ENCODE measurements at regions not wholly inside any gene's neighbourhood (a gene's known extent, or its start where the extent isn't known, plus 50 kb on each side); places are given as distances from the start of the nearest gene placed in this dataset.

- DNase-seq (ENCODE audit: low read depth in 4 of 4, low spot score in 1 of 4): no peak
Observed at GRCh38 chr20:50272724-50273446, 82.3 kb downstream of the CEBPB start.

GRCh38 chr20:50273601-50274491, 83.2 kb downstream of the CEBPB start:
- no peak for DNase-seq (ENCODE audit: low read depth in 4 of 4, low spot score in 1 of 4)

GRCh38 chr20:50274570-50275430, 84.2 kb downstream of the CEBPB start:
- no peak for DNase-seq (ENCODE audit: low read depth in 4 of 4, low spot score in 1 of 4)

GRCh38 chr20:50276119-50277063, 85.8 kb downstream of the CEBPB start:
- no peak for DNase-seq (ENCODE audit: low read depth in 4 of 4, low spot score in 1 of 4)

- DNase-seq (ENCODE audit: low read depth in 4 of 4, low spot score in 1 of 4): no peak
Observed at GRCh38 chr20:50277064-50277415, 86.4 kb downstream of the CEBPB start.

- no peak for DNase-seq (ENCODE audit: low read depth in 4 of 4, low spot score in 1 of 4)
Observed at GRCh38 chr20:50277460-50278376, 87.1 kb downstream of the CEBPB start.

GRCh38 chr20:50278377-50278683, 87.7 kb downstream of the CEBPB start:
- no peak for DNase-seq (ENCODE audit: low read depth in 4 of 4, low spot score in 1 of 4)

- no peak for DNase-seq (ENCODE audit: low read depth in 4 of 4, low spot score in 1 of 4)
Observed at GRCh38 chr20:50278684-50279531, 88.3 kb downstream of the CEBPB start.

- no peak for DNase-seq (ENCODE audit: low read depth in 4 of 4, low spot score in 1 of 4)
Observed at GRCh38 chr20:50279988-50280850, 89.6 kb downstream of the CEBPB start.

GRCh38 chr20:50280851-50281655, 90.4 kb downstream of the CEBPB start:
- no peak for DNase-seq (ENCODE audit: low read depth in 4 of 4, low spot score in 1 of 4)

GRCh38 chr20:50281831-50282591, 91.4 kb downstream of the CEBPB start:
- DNase-seq (ENCODE audit: low read depth in 4 of 4, low spot score in 1 of 4): no peak

- DNase-seq (ENCODE audit: low read depth in 4 of 4, low spot score in 1 of 4): no peak
Observed at GRCh38 chr20:50282592-50283241, 92.1 kb downstream of the CEBPB start.

- no peak for DNase-seq (ENCODE audit: low read depth in 4 of 4, low spot score in 1 of 4)
Observed at GRCh38 chr20:50283370-50283769, 92.7 kb downstream of the CEBPB start.

GRCh38 chr20:50283922-50284810, 93.5 kb downstream of the CEBPB start:
- DNase-seq (ENCODE audit: low read depth in 4 of 4, low spot score in 1 of 4): no peak
